GM21619 (cell line): ENCODE measurements at regions not wholly inside any gene's neighbourhood (a gene's known extent, or its start where the extent isn't known, plus 50 kb on each side); places are given as distances from the start of the nearest gene placed in this dataset.

ENCODE experiments used
- ATAC-seq: cut with Tn5 transposase; IDR thresholded peaks from one replicate; pipeline ENCODE4 v1.9.1; 2021; ENCODE audit not compliant: unreplicated experiment

DNA sequence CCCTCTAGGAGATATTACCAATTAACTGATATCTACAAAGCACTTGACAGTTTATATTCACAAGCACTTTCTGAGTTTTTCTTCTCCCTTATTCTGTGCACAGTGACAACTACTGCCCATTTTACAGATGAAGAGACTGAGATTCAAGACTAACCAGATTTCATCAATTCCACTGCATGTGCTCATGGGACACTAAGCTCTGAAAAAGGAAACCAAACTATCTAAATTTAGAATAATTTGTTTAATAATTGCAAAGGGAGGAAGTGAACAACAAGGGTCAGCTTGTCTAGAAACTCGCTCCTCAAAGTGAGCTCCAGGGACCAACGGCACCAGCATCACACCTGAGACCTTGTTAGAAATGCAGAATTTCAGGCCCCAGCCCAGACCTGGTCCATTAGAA lies 50.8 kb upstream of the MYLIP start:
- ATAC-seq = peak; percentile 92

DNA sequence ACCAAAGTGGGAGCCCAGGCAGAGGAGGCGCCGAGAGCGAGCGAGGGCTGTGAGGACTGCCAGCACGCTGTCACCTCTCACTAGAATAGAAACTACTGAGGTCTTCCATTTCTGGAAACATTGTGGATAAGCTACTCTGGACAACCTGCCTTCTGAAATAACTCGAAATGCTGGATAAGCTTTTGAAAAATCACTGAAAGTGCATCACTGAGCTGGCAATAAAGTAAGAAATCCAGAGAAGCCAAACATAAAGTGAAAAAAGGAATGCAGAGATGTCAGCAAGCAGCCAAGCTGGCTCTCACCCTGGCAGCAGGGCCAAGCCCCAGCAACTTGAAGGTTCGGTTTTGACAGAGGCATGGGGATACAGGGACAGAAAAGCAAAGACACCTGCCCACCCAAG lies 59.2 kb upstream of the MYLIP start:
- ATAC-seq = no peak

DNA sequence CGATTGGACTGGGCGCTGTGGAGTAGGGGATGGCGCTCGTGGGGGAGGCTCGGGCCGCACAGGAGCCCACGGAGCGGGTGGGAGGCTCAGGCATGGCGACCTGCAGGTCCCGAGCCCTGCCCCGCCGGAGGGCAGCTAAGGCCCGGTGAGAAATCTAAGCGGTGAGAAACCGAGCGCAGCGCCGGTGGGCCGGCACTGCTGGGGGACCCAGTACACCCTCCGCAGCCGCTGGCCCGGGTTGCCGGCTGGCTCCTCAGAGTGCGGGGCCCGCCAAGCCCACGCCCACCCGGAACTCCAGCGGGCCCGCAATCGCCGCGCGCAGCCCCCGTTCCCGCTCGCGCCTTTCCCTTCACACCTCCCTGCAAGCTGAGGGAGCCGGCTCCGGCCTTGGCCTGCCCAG lies 59.7 kb upstream of the MYLIP start:
- no peak for ATAC-seq

DNA sequence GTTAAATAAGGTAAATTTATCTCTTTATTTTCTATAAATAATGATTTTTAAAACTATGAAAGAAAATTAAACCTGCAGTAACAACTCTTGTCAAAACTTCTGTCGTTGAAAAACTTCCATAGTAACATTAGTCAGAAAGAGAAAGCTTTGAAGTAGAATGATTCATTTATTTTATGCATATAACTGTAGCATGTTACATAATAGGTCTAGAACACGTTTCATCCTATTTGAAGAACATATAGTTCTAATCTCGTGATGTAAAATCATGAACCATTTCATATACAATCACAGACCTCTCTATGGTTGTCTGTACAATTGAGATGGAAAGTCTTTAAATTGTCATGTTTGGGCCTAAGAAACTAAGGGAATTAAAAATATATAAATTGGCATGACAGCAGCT lies 61.3 kb upstream of the MYLIP start:
- ATAC-seq = no peak

DNA sequence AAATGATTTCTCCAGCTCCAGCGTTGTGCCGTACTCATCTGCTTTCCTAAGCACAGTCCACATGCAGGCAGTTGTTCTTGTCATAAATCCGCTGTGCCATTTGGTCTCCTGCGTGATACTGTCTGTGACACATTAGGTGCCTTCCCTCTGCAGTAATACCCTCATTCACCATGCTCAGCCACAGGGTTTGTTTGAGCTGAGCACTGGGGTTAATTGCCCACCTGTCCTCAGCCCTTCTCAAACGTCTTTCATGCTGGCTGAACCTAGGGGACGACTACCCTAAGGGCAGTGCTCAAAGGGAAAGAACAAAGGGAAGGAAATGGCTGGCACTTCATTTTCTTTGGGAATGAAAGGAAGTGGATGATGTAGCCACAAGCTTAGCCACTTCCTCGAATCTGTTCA lies 64.2 kb upstream of the MYLIP start:
- no peak for ATAC-seq

DNA sequence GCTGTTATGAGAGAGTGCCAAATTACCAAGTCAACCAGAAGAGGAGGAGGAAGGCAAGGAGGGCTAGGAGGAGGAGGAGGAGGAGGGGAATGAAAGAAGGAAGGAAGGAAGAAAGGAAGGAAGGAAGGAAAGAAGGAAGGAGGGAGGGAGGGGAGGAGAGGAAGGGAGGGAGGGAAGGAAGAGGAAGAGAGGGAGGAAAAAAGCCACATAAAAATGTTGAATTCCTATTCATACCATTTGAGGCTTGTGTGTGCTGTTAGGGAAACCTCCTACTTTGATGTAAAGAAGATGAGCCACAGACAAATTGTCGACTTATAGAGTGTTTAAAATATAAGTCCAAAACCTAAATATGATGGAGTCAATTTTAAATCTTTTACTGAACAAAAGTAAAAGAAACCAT lies 65.3 kb upstream of the MYLIP start:
- ATAC-seq = no peak

DNA sequence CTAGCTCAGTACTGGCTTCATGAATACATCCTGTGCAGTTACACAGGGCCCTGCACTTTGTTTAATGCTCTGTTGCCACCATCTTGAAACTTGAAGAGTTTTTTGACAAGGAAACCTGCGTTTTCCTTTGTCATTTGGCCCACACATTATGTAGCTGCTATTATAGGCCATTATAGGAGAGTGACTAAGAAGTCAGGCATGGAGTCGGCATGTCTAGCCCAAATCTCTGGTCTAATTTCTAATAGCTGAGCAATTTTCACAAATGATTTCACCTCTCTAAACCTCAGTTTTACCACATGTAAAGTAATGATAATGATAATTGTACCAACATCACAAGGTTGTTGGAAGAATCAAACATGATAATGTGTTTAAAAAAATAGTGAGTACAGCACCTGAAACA lies 67.1 kb upstream of the MYLIP start:
- ATAC-seq = no peak

DNA sequence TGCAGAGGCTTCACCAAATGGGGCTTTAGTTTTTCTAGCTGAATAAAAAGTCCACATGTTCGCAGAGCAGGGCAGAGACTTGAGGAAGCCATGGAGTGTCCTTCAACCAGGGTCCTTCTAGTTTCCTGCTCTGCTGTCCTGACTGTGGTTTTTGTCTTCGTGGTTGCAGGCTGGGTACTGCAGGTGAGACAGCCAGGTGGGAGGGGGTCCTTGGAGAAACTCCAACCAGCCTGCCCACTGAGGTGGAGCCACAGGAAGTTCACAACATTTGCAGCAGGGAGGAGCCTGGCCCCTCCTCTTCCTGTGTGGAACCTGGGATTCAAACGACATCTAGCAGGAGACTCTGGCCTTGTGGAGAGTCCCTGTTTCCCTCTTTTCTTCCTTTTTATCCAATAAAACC lies 68.8 kb upstream of the MYLIP start:
- no peak for ATAC-seq

DNA sequence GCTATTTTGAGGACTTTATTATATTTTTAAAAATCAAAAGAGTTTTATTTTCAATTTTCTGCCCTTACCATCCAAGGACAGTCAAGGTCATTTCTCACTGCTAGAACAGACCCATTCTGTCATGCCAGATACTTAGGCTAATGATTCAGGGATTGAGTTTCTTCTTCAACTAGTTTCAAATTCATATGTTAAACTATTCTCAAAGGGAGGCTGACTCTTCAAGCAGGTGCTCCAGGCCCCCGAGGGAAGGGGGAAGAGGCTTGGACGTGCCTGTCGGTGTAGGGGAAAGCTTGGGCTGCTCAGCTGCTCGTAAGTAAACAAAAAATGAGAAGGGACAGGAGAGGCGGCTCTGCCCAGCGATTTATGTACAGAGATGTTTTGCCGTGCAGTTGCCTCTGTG lies 69.4 kb upstream of the MYLIP start:
- no peak for ATAC-seq

DNA sequence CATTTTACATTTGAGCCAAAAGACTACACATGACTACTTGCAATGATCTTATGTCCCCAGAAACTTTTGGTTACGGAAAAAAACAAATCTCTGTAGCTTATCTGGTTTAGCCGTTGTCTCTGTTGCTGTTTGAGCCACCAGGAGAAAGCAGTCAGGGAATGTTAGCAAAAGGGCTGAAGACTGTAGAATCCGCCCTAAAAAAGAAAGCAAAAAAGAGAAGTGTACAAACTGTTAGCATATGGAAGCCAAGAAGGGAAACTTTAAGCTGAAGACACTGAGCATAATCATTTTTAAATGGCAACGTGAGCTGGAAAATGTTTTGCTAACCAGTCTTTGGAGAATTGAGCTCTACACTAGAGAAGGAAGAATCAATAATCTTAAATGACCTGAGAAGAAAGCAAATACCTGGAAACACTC lies 69.9 kb upstream of the MYLIP start:
- ATAC-seq = no peak

DNA sequence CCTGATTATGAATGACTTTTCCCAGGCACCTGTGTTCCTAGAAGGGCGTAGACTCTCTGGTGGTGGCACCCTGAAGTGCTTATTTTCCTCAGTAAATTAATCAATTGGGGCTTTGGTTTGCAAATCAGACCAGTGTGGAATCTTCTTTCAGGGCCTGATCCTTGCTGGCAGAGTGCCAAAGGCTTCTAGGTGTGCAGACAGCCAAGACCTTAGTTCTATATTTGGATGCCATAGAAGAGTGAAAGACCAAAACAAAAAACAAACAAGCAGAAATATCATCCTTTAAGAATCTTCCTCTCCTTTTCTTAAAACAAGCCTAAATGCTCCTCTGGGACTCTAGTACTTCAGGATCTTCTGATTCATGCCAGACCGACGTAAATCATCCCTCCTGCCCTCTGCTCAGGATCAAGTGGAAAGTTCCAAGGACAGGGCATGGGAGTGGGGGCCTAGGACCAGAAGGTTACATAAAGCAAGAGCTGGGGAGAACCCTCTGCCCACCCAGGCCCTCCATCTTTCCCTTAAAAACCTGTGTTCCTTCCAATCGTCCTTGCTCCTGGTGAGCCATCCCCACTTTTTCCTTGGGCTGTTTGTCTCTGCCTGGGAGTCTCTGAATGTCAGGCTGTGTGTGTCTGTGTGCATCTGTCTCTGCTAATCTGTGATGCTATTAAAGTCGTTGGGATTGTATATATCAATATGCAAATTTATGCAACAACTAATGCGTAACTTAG lies 70.5 kb upstream of the MYLIP start:
- ATAC-seq = no peak

DNA sequence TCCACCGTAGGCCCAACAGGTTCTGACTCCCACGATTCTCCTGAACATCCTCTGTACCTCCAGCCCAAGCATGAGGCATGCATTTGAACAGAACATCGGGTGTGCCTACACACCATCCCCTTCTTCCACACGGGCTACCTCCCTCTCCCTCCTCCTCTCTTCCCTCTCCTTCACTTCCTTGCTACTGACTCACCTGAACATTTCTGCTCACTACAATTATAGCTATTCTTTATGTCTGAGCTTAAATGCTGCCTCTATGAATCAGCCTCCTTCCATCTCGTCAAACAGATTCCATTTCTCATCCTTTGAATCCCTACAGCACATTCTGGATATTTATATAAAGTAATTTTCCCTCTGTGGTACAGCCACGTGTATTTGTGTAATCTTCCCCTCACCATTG lies 71.4 kb upstream of the MYLIP start:
- ATAC-seq = no peak

DNA sequence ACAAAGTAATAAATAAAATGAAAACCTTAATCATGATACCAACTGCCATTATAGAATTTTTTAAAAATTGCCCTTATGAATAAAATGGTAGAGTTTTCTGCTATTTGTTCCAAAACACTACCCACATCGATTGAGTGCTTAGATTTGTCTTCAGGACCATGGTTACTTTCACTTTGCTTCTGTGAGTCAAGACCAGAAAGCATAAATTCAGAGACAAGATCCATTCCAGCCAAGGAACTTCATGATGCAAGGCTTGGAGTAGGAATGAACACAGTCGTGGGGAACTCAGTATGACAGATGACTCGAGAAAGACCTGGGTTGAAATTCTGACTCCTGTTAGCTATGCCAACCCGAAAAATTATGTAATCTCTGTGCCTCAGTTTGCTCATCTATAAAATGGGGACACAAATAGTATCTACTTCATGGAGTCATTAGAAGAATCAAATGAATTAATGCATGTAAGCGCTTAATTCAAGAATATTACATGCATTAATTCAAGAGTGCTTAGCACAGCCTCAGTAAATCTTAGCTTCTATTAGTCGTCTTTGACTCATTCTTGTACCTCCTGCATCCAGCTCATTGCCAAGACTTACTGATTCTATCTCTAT lies 72.5 kb upstream of the MYLIP start:
- ATAC-seq = no peak

DNA sequence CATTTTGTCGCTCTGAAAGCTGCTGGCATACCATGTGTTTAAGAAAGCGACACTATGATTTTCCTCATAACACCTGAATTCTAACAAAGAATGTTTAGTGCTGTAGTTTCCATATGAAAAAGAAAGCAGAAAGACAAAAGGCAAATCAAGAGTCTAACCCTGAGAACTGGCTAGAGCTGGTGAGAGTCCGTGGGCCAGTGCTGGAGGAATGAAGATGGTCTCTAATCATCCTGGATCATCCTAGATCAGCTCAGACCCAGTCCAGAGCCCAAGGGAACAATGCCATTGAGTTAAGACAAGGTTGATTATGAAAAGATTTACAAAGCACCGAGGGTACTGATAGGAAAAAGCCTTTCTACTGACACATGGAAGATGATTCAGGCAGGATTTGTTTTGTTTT lies 73.0 kb upstream of the MYLIP start:
- ATAC-seq = no peak

DNA sequence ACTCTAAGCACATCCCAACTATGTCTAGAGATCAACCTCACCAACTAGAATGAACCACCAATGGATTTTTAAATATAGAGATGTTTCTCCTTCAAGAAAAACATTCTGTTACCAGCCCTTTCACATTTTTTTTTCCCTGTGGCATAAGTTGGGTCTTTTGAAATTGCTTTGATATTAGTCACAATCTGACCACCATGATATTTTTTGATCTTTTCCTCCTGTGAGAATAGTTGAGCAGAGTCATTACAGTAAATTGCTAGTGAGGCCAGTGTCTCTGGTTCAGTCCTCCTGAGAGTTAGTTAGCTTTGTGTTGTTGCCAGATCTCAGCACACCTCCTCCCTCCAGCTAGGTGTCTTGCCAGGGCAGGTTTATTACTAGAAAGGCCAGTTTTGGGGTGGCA lies 79.7 kb upstream of the MYLIP start:
- no peak for ATAC-seq

DNA sequence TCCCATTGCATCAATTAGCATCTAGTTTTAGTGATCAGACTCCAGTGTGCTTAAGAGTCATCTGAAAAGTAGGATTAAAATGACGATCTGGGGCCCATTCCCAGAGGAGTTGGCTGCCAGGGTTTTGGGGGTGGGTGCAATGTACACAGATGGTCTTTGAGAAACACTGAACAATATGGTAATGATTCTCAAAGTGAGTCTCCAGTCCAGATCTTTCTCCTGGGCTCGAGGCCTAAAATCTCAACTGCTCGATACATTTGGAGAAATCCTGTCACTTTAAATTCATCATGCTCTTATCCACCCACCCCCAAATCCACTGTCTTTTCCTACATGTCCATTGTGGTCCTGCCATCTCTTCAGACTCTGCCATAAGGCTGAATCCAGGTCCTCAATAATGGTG lies 80.7 kb upstream of the MYLIP start:
- ATAC-seq = no peak

DNA sequence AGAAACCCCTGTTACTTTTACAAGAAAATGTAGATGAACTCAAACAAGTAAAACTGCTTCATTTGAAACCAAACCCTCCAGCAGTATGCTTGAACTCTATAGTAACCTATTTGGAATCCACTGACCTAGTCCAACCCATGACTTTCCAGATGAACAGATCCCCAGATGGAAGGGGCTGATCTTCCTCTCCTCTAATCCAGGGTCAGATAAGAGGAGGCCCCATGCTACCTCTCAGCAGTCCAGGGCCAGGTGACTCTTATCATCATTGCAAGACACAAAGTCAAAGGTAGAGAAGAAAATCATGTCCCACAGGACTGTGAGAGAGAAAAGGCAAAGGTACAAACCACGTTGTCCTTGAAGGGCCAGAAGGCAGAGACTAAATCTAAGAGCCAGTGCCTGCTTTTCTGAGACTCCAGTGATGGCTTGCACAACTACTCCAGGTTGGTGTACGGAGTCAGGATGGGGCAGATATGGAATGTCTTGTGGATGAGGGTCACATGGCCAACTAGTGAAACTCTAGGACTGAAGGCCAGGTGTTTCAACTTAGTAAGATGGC lies 81.4 kb upstream of the MYLIP start:
- no peak for ATAC-seq

DNA sequence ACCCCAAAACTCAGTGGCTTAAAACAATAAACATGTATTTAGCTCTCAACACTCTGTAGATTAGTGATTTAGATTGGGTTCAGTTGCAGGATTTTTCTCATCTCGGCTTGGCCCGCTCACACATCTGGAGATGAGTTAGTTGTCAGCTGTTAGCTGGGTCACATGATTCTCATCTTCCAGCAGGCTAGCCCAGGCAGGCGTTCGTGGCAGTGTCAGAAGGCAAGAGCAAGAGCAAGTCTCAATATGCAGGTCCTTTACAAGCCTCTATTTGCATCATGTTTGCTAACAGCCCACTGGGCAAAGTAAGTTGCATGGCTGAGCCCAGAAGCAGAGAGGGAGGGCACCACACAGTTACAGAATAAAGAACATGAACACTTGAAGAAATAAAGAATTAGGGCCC lies 83.6 kb upstream of the MYLIP start:
- no peak for ATAC-seq

DNA sequence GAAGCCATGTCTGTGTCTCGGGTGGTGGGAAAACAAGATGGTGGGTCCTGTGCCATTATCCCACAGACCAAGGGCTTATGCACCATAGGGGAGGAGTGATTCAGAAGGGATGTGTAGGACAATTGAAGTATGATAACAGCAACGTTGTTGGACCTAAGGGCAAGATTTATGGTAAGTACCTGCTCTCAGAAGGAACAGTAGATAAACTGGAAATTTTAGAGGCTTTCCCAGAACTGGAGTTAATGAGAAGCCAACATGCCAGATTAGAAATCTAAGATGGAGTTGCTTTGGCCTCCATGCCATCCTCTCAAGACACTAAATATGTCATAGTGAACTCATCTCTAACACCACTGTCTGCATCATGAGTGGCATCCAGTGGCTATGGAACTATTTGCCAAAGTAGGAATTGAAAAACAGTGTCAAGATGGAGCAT lies 84.7 kb upstream of the MYLIP start:
- ATAC-seq = no peak

DNA sequence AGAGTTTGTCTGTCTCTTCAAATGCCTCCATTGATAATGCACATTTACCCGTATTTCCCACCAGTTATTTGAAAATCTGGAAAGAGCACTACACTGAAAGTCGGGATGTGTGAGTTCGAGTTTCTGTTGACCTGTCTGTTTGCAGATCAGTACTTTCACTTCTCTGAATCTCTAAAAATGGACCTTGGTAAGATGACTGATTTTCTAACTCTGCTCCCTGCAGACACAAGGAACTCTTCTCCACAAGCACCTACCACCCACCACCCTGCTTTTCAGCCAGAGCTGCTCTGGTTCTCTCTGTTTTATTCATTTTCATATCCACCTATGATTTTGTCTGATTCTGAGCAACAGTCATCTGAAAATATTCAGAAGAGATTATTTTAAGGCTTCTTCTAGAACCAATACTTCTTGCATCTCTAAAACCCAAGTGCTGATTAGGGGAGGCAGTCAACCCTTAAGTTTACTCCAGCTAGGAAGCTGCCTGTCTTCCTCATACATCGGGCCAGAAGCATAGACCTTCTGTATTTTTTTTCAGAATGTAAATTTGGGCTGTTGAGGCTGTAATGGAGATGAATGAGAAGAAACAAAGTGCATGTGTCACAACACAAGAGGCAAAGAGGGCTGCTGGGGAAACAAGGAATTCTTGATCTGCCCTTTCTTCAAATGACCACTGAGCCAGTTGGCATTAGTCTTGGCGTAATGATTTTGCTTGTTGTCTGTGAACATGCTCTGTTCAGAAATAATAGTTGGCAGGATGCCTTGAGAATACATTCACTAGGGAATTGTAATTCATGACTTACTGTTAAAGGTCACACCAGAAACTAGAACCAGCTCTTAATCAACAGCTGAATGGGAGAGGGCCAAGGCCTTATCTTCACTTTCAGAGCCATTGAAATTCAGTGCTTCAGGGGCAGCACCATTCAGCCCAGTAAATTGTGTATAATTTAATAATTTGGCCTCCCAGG lies 85.4 kb upstream of the MYLIP start:
- no peak for ATAC-seq

DNA sequence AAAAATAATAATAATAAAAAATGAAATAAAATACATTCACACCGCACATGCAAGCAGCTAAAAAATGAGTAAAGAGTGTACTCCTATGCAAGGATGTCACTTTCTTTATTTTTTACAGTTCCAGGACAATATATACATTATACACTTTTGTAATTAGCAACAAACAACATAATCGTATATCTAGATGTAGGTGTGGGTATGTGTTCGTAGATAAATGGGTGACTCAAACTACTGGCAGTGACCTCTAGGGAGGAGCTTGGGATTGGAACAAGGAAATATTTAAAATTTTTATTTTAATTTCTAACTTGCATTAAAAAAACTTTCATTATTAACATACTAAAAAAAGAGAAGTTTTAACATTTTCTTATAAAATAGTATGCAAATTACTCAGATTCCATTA lies 86.1 kb upstream of the MYLIP start:
- ATAC-seq = no peak

DNA sequence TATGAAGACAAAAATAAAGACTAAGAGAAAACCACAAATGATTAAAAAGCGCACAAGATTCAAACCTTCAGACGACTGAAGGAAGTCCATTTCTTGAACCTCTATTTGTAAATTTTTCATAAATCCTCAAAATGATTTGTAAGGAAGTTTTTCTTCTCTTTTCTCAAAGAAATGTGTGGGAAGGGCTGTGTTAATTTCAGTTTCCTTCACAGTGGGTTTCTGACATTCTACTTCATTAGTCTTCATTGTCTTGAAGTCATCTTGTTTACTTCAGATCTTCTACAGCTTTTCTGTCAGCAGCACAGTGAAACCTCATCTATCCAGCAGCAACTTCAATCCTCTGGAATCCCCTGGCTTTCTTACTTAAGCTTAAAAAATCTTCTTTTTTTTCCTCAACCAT lies 87.6 kb upstream of the MYLIP start:
- ATAC-seq = no peak
